ENCODE measurements at regions not wholly inside any gene's neighbourhood (a gene's known extent, or its start where the extent isn't known, plus 50 kb on each side); places are given as distances from the start of the nearest gene placed in this dataset.

GRCh38 chr15:70523616-70524015, 239.7 kb downstream of the UACA start:
- Histone ChIP-seq H3K4me2 (no peak overlapping the region), H3K4me3 (no peak overlapping the region), H3K9ac (no peak overlapping the region), H3F3A (ENCODE audit: low read depth) (no peaks in the 10 kb centered on the region), H4K20me1 (ENCODE audit: low read depth) (no peaks in the 10 kb centered on the region), H3K27ac (no peak overlapping the region), H3K79me2 (ENCODE audit: low read depth) (no peaks in the 10 kb centered on the region), H3K27me3 (no peaks in the 10 kb centered on the region), H3K4me1 (no peaks in the 10 kb centered on the region), H3K9me3 (ENCODE audit: low read depth) (no peaks in the 10 kb centered on the region), H3K36me3 (no peaks in the 10 kb centered on the region), H2AFZ (replicated peaks) (no peak overlapping the region)
- Mint-ChIP-seq H3K36me3 (no peaks in the 10 kb centered on the region), H3K4me1 (peaks cover 32% of the 10 kb centered on the region), H3K27ac (no peak overlapping the region), H3K9me3 (no peaks in the 10 kb centered on the region), H3K27me3 (ENCODE audit: insufficient read depth, low read depth) (peaks cover 8% of the 10 kb centered on the region), H3K4me3 (no peak overlapping the region)
- TF ChIP-seq EZH2 (IDR thresholded peaks at IDR 0.05) (no peak), EZH2phosphoT487 (IDR thresholded peaks at IDR 0.05) (no peak)
- TF ChIP-seq, protein P1, sequence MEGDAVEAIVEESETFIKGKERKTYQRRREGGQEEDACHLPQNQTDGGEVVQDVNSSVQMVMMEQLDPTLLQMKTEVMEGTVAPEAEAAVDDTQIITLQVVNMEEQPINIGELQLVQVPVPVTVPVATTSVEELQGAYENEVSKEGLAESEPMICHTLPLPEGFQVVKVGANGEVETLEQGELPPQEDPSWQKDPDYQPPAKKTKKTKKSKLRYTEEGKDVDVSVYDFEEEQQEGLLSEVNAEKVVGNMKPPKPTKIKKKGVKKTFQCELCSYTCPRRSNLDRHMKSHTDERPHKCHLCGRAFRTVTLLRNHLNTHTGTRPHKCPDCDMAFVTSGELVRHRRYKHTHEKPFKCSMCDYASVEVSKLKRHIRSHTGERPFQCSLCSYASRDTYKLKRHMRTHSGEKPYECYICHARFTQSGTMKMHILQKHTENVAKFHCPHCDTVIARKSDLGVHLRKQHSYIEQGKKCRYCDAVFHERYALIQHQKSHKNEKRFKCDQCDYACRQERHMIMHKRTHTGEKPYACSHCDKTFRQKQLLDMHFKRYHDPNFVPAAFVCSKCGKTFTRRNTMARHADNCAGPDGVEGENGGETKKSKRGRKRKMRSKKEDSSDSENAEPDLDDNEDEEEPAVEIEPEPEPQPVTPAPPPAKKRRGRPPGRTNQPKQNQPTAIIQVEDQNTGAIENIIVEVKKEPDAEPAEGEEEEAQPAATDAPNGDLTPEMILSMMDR (IDR thresholded peaks at IDR 0.05): no peak
- no peak for DNase-seq (ENCODE audit: low spot score)

- Mint-ChIP-seq H3K27me3 (ENCODE audit: insufficient read depth, low read depth) (peaks cover 8% of the 10 kb centered on the region), H3K27ac (peak overlapping the region; percentile 78), H3K4me3 (no peak overlapping the region), H3K36me3 (no peaks in the 10 kb centered on the region), H3K9me3 (no peaks in the 10 kb centered on the region), H3K4me1 (peaks cover 30% of the 10 kb centered on the region)
- no peak overlapping the region for H3K9ac ChIP-seq
- no peak overlapping the region for H3K27ac ChIP-seq
- no peak overlapping the region for H2AFZ ChIP-seq (replicated peaks)
- no peaks in the 10 kb centered on the region for H3K27me3 ChIP-seq
- H3K9me3 ChIP-seq (ENCODE audit: low read depth): no peaks in the 10 kb centered on the region
- no peaks in the 10 kb centered on the region for H3K4me1 ChIP-seq
- no peaks in the 10 kb centered on the region for H4K20me1 ChIP-seq (ENCODE audit: low read depth)
- TF ChIP-seq EZH2 (IDR thresholded peaks at IDR 0.05): no peak
- no peak for TF ChIP-seq EZH2phosphoT487 (IDR thresholded peaks at IDR 0.05)
- TF ChIP-seq, protein P1 (IDR thresholded peaks at IDR 0.05): no peak
- no peak overlapping the region for H3K4me3 ChIP-seq
- H3F3A ChIP-seq (ENCODE audit: low read depth): no peaks in the 10 kb centered on the region
- no peak for DNase-seq (ENCODE audit: low spot score)
- H3K79me2 ChIP-seq (ENCODE audit: low read depth): no peaks in the 10 kb centered on the region
- H3K36me3 ChIP-seq: no peaks in the 10 kb centered on the region
- H3K4me2 ChIP-seq: no peak overlapping the region
Observed at GRCh38 chr15:70523192-70523591, 240.2 kb downstream of the UACA start.

GRCh38 chr15:70522323-70522966, 240.9 kb downstream of the UACA start:
- Histone ChIP-seq H4K20me1 (ENCODE audit: low read depth) (no peaks in the 10 kb centered on the region), H3K79me2 (ENCODE audit: low read depth) (no peaks in the 10 kb centered on the region), H3K27me3 (no peaks in the 10 kb centered on the region), H3K9me3 (ENCODE audit: low read depth) (no peaks in the 10 kb centered on the region), H2AFZ (replicated peaks) (no peak overlapping the region), H3K4me1 (no peaks in the 10 kb centered on the region), H3F3A (ENCODE audit: low read depth) (no peaks in the 10 kb centered on the region), H3K9ac (no peak overlapping the region), H3K4me2 (no peak overlapping the region), H3K36me3 (no peaks in the 10 kb centered on the region), H3K4me3 (no peak overlapping the region), H3K27ac (no peak overlapping the region)
- no peak for DNase-seq (ENCODE audit: low spot score)
- Mint-ChIP-seq H3K4me3 (no peak overlapping the region), H3K27me3 (ENCODE audit: insufficient read depth, low read depth) (peaks cover 6% of the 10 kb centered on the region), H3K27ac (no peak overlapping the region), H3K4me1 (peaks cover 31% of the 10 kb centered on the region), H3K36me3 (no peaks in the 10 kb centered on the region), H3K9me3 (no peaks in the 10 kb centered on the region)
- TF ChIP-seq EZH2 (IDR thresholded peaks at IDR 0.05) (no peak), EZH2phosphoT487 (IDR thresholded peaks at IDR 0.05) (no peak)
- TF ChIP-seq, protein P1 (IDR thresholded peaks at IDR 0.05): no peak
